ENCODE measurements at regions not wholly inside any gene's neighbourhood (a gene's known extent, or its start where the extent isn't known, plus 50 kb on each side); places are given as distances from the start of the nearest gene placed in this dataset.

DNA sequence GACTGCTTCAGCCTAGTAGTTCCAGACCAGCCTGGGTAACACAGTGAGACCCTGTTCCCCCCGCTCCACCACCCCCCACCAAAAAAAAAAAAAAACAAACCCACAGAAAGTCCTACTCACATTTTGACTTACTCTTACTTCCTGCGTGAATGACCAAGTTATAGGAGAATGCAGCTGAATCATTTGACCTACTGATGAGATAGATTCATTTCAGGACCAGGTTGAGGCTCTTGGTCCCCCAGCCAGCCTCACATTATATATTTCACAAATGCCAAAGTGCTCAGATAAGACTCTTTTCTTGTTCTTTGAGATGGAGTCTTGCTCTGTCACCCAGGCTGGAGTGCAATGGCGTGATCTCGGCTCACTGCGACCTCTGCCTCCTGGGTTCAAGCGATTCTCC lies 70.2 kb downstream of the KLF5 start:
- Mint-ChIP-seq H3K4me1 (no peaks in the 10 kb centered on the region), H3K27ac (no peak overlapping the region), H3K36me3 (no peaks in the 10 kb centered on the region), H3K4me3 (no peak overlapping the region), H3K9me3 (no peaks in the 10 kb centered on the region), H3K27me3 (no peaks in the 10 kb centered on the region)

All from activated naive CD4-positive, alpha-beta T cell treated with anti-CD3 and anti-CD28 coated beads, Interleukin-2, amount 50 U/mL, for 24 hours (primary cell).